ENCODE measurements at regions not wholly inside any gene's neighbourhood (a gene's known extent, or its start where the extent isn't known, plus 50 kb on each side); places are given as distances from the start of the nearest gene placed in this dataset.

GRCh38 chr6:153210083-153210482 is 79.0 kb upstream of the RGS17 start:
- Mint-ChIP-seq H3K36me3 (ENCODE audit: unreplicated experiment) (no peaks in the 10 kb centered on the region), H3K27me3 (ENCODE audit: unreplicated experiment) (peaks cover 4% of the 10 kb centered on the region), H3K27ac (ENCODE audit: unreplicated experiment) (no peak overlapping the region), H3K4me3 (ENCODE audit: unreplicated experiment) (no peak overlapping the region), H3K9me3 (ENCODE audit: unreplicated experiment) (peaks cover 9% of the 10 kb centered on the region), H3K4me1 (ENCODE audit: low read depth, unreplicated experiment) (peaks cover 24% of the 10 kb centered on the region)
- DNase-seq = no peak
- no peak for TF ChIP-seq CTCF (IDR thresholded peaks at IDR 0.05; ENCODE audit: partially characterized antibody, unreplicated experiment)

GRCh38 chr6:153208706-153209105 is 77.6 kb upstream of the RGS17 start:
- TF ChIP-seq CTCF (IDR thresholded peaks at IDR 0.05; ENCODE audit: partially characterized antibody, unreplicated experiment) = no peak
- H3K27ac Mint-ChIP-seq (ENCODE audit: unreplicated experiment) = peak overlapping the region; percentile 90
- peak overlapping the region; percentile 6 for H3K4me3 Mint-ChIP-seq (ENCODE audit: unreplicated experiment)
- peaks cover 4% of the 10 kb centered on the region for H3K27me3 Mint-ChIP-seq (ENCODE audit: unreplicated experiment)
- H3K9me3 Mint-ChIP-seq (ENCODE audit: unreplicated experiment) = peaks cover 9% of the 10 kb centered on the region
- H3K4me1 Mint-ChIP-seq (ENCODE audit: low read depth, unreplicated experiment) = peaks cover 16% of the 10 kb centered on the region
- peak; percentile 78 for DNase-seq
- H3K36me3 Mint-ChIP-seq (ENCODE audit: unreplicated experiment) = no peaks in the 10 kb centered on the region

DNA sequence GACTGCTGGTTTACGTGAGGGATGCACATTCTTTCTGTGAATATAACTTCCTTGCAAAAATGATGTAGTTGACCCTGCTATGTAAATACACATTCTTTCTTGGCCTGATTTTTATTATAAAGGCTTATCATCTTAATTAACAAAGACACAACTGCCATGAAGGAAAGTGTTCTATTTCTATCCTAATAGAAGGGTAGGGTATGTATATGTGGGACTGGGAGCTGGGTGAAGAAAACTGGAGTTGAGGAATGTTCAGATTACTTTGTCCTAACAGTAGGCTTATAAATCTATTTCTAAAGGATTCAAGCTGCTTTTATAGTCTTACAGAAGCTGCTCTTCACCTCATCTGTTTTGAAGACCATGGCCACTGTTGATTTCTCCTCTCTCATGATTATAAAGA is 76.5 kb upstream of the RGS17 start:
- H3K36me3 Mint-ChIP-seq (ENCODE audit: unreplicated experiment) = no peaks in the 10 kb centered on the region
- H3K27ac Mint-ChIP-seq (ENCODE audit: unreplicated experiment) = no peak overlapping the region
- no peak for TF ChIP-seq CTCF (IDR thresholded peaks at IDR 0.05; ENCODE audit: partially characterized antibody, unreplicated experiment)
- H3K4me3 Mint-ChIP-seq (ENCODE audit: unreplicated experiment) = no peak overlapping the region
- H3K9me3 Mint-ChIP-seq (ENCODE audit: unreplicated experiment) = peaks cover 9% of the 10 kb centered on the region
- no peak for DNase-seq
- peaks cover 14% of the 10 kb centered on the region for H3K4me1 Mint-ChIP-seq (ENCODE audit: low read depth, unreplicated experiment)
- H3K27me3 Mint-ChIP-seq (ENCODE audit: unreplicated experiment) = peaks cover 4% of the 10 kb centered on the region

- Mint-ChIP-seq H3K36me3 (ENCODE audit: unreplicated experiment) (no peaks in the 10 kb centered on the region), H3K4me3 (ENCODE audit: unreplicated experiment) (no peak overlapping the region), H3K27ac (ENCODE audit: unreplicated experiment) (no peak overlapping the region), H3K9me3 (ENCODE audit: unreplicated experiment) (peaks cover 9% of the 10 kb centered on the region), H3K27me3 (ENCODE audit: unreplicated experiment) (peaks cover 4% of the 10 kb centered on the region), H3K4me1 (ENCODE audit: low read depth, unreplicated experiment) (peaks cover 14% of the 10 kb centered on the region)
- DNase-seq = no peak
- TF ChIP-seq CTCF (IDR thresholded peaks at IDR 0.05; ENCODE audit: partially characterized antibody, unreplicated experiment) = no peak
These were observed 75.9 kb upstream of the RGS17 start for GRCh38 chr6:153207006-153207405.

GRCh38 chr6:153192943-153193885 is 62.1 kb upstream of the RGS17 start:
- no peak for TF ChIP-seq CTCF (IDR thresholded peaks at IDR 0.05; ENCODE audit: partially characterized antibody, unreplicated experiment)
- Mint-ChIP-seq H3K36me3 (ENCODE audit: unreplicated experiment) (no peaks in the 10 kb centered on the region), H3K4me3 (ENCODE audit: unreplicated experiment) (no peak overlapping the region), H3K4me1 (ENCODE audit: low read depth, unreplicated experiment) (peaks cover 9% of the 10 kb centered on the region), H3K9me3 (ENCODE audit: unreplicated experiment) (no peaks in the 10 kb centered on the region), H3K27ac (ENCODE audit: unreplicated experiment) (no peak overlapping the region), H3K27me3 (ENCODE audit: unreplicated experiment) (no peaks in the 10 kb centered on the region)
- DNase-seq = no peak
